ENCODE measurements at regions not wholly inside any gene's neighbourhood (a gene's known extent, or its start where the extent isn't known, plus 50 kb on each side); places are given as distances from the start of the nearest gene placed in this dataset.

GRCh38 chr2:221926327-221926726, 354.2 kb upstream of the EPHA4 start:
- no TSS peak for BruUV-seq (replicated peaks)
- H3K4me1 ChIP-seq = no peaks in the 10 kb centered on the region
- H3K4me3 ChIP-seq (ENCODE audit: low read depth, low read length) = no peak overlapping the region
- no peak for DNase-seq
- no peaks in the 10 kb centered on the region for H3K27me3 ChIP-seq (replicated peaks; ENCODE audit: control insufficient read depth, insufficient read depth, low read length)
- H3K9me3 ChIP-seq = no peaks in the 10 kb centered on the region
- Mint-ChIP-seq H3K4me3 (ENCODE audit: unreplicated experiment) (no peak overlapping the region), H3K27ac (ENCODE audit: unreplicated experiment) (no peak overlapping the region), H3K27me3 (ENCODE audit: insufficient read depth, unreplicated experiment) (no peaks in the 10 kb centered on the region), H3K9me3 (ENCODE audit: unreplicated experiment) (no peaks in the 10 kb centered on the region), H3K4me1 (ENCODE audit: low read depth, unreplicated experiment) (no peaks in the 10 kb centered on the region), H3K36me3 (ENCODE audit: insufficient read depth, unreplicated experiment) (no peaks in the 10 kb centered on the region)
- intact Hi-C loops (cut with micrococcal nuclease; ENCODE audit: unreplicated experiment) = no loop called here
- ChIA-PET POLR2A (no interaction called here), CTCF (no interaction called here)
- H3K36me3 ChIP-seq (ENCODE audit: control insufficient read depth, insufficient read depth, low read length) = no peaks in the 10 kb centered on the region
- no peak for TF ChIP-seq CTCF (IDR thresholded peaks at IDR 0.05; ENCODE audit: insufficient read depth in 1 of 2, low read depth in 1 of 2, low read length in 1 of 2, severe bottlenecking in 1 of 2, unreplicated experiment in 1 of 2)

GRCh38 chr2:221924576-221924975, 352.5 kb upstream of the EPHA4 start:
- no peaks in the 10 kb centered on the region for H3K9me3 Mint-ChIP-seq (ENCODE audit: unreplicated experiment)
- Histone ChIP-seq H3K4me3 (ENCODE audit: low read depth, low read length) (no peak overlapping the region), H3K36me3 (ENCODE audit: control insufficient read depth, insufficient read depth, low read length) (no peaks in the 10 kb centered on the region), H3K4me1 (0 out of 2 replicates have a peak, but pooled peaks cover 5% of the 10 kb centered on the region), H3K27me3 (replicated peaks; ENCODE audit: control insufficient read depth, insufficient read depth, low read length) (no peaks in the 10 kb centered on the region), H3K9me3 (no peaks in the 10 kb centered on the region)
- ChIA-PET CTCF (no interaction called here), POLR2A (no interaction called here)
- H3K4me1 Mint-ChIP-seq (ENCODE audit: low read depth, unreplicated experiment) = no peaks in the 10 kb centered on the region
- H3K27me3 Mint-ChIP-seq (ENCODE audit: insufficient read depth, unreplicated experiment) = no peaks in the 10 kb centered on the region
- H3K4me3 Mint-ChIP-seq (ENCODE audit: unreplicated experiment) = no peak overlapping the region
- TF ChIP-seq CTCF (IDR thresholded peaks at IDR 0.05; ENCODE audit: insufficient read depth in 1 of 2, low read depth in 1 of 2, low read length in 1 of 2, severe bottlenecking in 1 of 2, unreplicated experiment in 1 of 2) = no peak
- no peak overlapping the region for H3K27ac Mint-ChIP-seq (ENCODE audit: unreplicated experiment)
- DNase-seq = no peak
- intact Hi-C loops (cut with micrococcal nuclease; ENCODE audit: unreplicated experiment) = no loop called here
- BruUV-seq (replicated peaks) = no TSS peak
- H3K36me3 Mint-ChIP-seq (ENCODE audit: insufficient read depth, unreplicated experiment) = no peaks in the 10 kb centered on the region

GRCh38 chr2:221915926-221916325, 343.8 kb upstream of the EPHA4 start:
- BruUV-seq (replicated peaks) = no TSS peak
- H3K36me3 Mint-ChIP-seq (ENCODE audit: insufficient read depth, unreplicated experiment) = no peaks in the 10 kb centered on the region
- intact Hi-C loops (cut with micrococcal nuclease; ENCODE audit: unreplicated experiment) = no loop called here
- H3K9me3 ChIP-seq = no peaks in the 10 kb centered on the region
- CTCF ChIA-PET = no interaction called here
- no peak overlapping the region for H3K4me3 ChIP-seq (ENCODE audit: low read depth, low read length)
- H3K4me1 Mint-ChIP-seq (ENCODE audit: low read depth, unreplicated experiment) = peaks cover 5% of the 10 kb centered on the region
- no peak overlapping the region for H3K4me3 Mint-ChIP-seq (ENCODE audit: unreplicated experiment)
- no peak for TF ChIP-seq CTCF (IDR thresholded peaks at IDR 0.05; ENCODE audit: insufficient read depth in 1 of 2, low read depth in 1 of 2, low read length in 1 of 2, severe bottlenecking in 1 of 2, unreplicated experiment in 1 of 2)
- 0 out of 2 replicates have a peak, but pooled peaks cover 1% of the 10 kb centered on the region for H3K36me3 ChIP-seq (ENCODE audit: control insufficient read depth, insufficient read depth, low read length)
- H3K27me3 ChIP-seq (replicated peaks; ENCODE audit: control insufficient read depth, insufficient read depth, low read length) = no peaks in the 10 kb centered on the region
- POLR2A ChIA-PET = no interaction called here
- no peak for DNase-seq
- H3K9me3 Mint-ChIP-seq (ENCODE audit: unreplicated experiment) = no peaks in the 10 kb centered on the region
- H3K27ac Mint-ChIP-seq (ENCODE audit: unreplicated experiment) = no peak overlapping the region
- 0 out of 2 replicates have a peak, but pooled peaks cover 5% of the 10 kb centered on the region for H3K4me1 ChIP-seq
- no peaks in the 10 kb centered on the region for H3K27me3 Mint-ChIP-seq (ENCODE audit: insufficient read depth, unreplicated experiment)
